Keratinocyte (primary cell): ENCODE measurements at regions not wholly inside any gene's neighbourhood (a gene's known extent, or its start where the extent isn't known, plus 50 kb on each side); places are given as distances from the start of the nearest gene placed in this dataset.

ENCODE experiments used
- EZH2 ChIP-seq: IDR thresholded peaks from one replicate; pipeline ENCODE4 v1.6.1; 2012; ENCODE audit warnings: inconsistent platforms, mild to moderate bottlenecking, low read length, moderate library complexity
- TF ChIP-seq, protein P1 (sequence below), 3 experiments: IDR thresholded peaks in 1 of 3; conservative IDR thresholded peaks in 1 of 3; optimal IDR thresholded peaks in 1 of 3; 2 replicates in 2 of 3; 3 replicates in 1 of 3; pipeline versions ENCODE3 to v1.5.1; 2011; ENCODE audit warnings: low read length in 3 of 3, mild to moderate bottlenecking in 3 of 3, moderate library complexity in 2 of 3, control low read depth in 1 of 3, inconsistent platforms in 1 of 3; ENCODE audit not compliant: insufficient read depth in 2 of 3; ENCODE audit errors: extremely low read depth in 1 of 3

DNA sequence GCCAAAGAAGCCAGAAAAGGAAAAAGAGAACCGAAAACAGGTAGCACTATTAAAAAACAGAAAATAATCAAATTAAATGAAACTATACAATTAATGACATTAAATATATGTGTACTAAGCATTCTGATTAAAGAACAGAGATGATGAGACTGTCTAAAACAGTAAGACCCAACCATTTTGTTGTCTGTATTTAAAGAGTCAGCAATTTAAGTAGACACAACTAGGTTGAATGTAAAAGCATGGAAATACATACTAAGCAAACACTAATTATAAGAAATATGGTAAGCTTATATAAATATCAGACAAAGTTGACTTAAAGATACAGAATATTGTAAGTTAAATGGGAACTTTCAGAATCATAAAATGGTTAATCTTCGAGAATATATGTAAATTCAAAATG lies 774.6 kb upstream of the RAG2 start:
- TF ChIP-seq, protein P1, sequence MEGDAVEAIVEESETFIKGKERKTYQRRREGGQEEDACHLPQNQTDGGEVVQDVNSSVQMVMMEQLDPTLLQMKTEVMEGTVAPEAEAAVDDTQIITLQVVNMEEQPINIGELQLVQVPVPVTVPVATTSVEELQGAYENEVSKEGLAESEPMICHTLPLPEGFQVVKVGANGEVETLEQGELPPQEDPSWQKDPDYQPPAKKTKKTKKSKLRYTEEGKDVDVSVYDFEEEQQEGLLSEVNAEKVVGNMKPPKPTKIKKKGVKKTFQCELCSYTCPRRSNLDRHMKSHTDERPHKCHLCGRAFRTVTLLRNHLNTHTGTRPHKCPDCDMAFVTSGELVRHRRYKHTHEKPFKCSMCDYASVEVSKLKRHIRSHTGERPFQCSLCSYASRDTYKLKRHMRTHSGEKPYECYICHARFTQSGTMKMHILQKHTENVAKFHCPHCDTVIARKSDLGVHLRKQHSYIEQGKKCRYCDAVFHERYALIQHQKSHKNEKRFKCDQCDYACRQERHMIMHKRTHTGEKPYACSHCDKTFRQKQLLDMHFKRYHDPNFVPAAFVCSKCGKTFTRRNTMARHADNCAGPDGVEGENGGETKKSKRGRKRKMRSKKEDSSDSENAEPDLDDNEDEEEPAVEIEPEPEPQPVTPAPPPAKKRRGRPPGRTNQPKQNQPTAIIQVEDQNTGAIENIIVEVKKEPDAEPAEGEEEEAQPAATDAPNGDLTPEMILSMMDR (optimal IDR thresholded peaks at IDR 0.05 in 1 of 3, IDR thresholded peaks at IDR 0.05 in 1 of 3, conservative IDR thresholded peaks at IDR 0.05 in 1 of 3; ENCODE audit: extremely low read depth in 1 of 3, insufficient read depth in 2 of 3, low read length in 3 of 3), result no peak
- TF ChIP-seq EZH2, result no peak
